GM23338 (cell line): ENCODE measurements at regions not wholly inside any gene's neighbourhood (a gene's known extent, or its start where the extent isn't known, plus 50 kb on each side); places are given as distances from the start of the nearest gene placed in this dataset. TPM values are rescaled to one million over a fixed set of nuclear protein-coding genes. Genes with fewer than 3 reads are reported as not detected.

Source experiments
- ATAC-seq: fragments of 200-7000 bp; cut with Tn5 transposase; 3 replicates; pipeline ENCODE4 v1.9.1; 2020
- DNase-seq: peaks from one replicate; pipeline ENCODE4 v3.0.0-alpha.2; 2015; ENCODE audit warnings: low spot score
- H2AFZ ChIP-seq: fragments of 200-600 bp; sonication (generic); 2 replicates; pipeline ENCODE4 v1.8.0; 2016; ENCODE audit warnings: antibody characterized with exemption, mild to moderate bottlenecking, moderate library complexity
- H3F3A ChIP-seq: fragments of 200-600 bp; sonication (generic); replicated peaks from 2 replicates; pipeline ENCODE4 v1.8.0; 2017; ENCODE audit warnings: antibody characterized with exemption, mixed run types, low read depth
- H3K27ac ChIP-seq: fragments of 200-600 bp; sonication (generic); 2 replicates; pipeline ENCODE4 v1.6.1; 2016; ENCODE audit warnings: low read depth
- H3K27me3 ChIP-seq: fragments of 200-600 bp; sonication (generic); 2 replicates; pipeline ENCODE4 v1.8.0; 2016; ENCODE audit warnings: mild to moderate bottlenecking, mixed run types, moderate library complexity; ENCODE audit not compliant: insufficient read depth
- H3K36me3 ChIP-seq: fragments of 200-600 bp; sonication (generic); 2 replicates; pipeline ENCODE4 v1.8.0; 2016; ENCODE audit warnings: mild to moderate bottlenecking; ENCODE audit not compliant: insufficient read depth
- H3K4me1 ChIP-seq: fragments of 200-600 bp; sonication (generic); 2 replicates; pipeline ENCODE4 v1.8.0; 2016; ENCODE audit warnings: mild to moderate bottlenecking, moderate library complexity; ENCODE audit not compliant: insufficient read depth
- H3K4me2 ChIP-seq: fragments of 200-600 bp; sonication (generic); 2 replicates; pipeline ENCODE4 v1.7.1; 2017; ENCODE audit warnings: mixed run types
- H3K4me3 ChIP-seq: fragments of 200-600 bp; sonication (generic); 2 replicates; pipeline ENCODE4 v1.6.1; 2016; ENCODE audit warnings: mixed run types
- H3K79me2 ChIP-seq: fragments of 200-600 bp; sonication (generic); replicated peaks from 2 replicates; pipeline ENCODE4 v1.8.0; 2017; ENCODE audit warnings: mild to moderate bottlenecking; ENCODE audit not compliant: insufficient read depth
- H3K9me2 ChIP-seq: fragments of 200-600 bp; sonication (generic); 2 replicates; pipeline ENCODE4 v1.8.0; 2017; ENCODE audit not compliant: insufficient read depth
- H4K20me1 ChIP-seq: fragments of 200-600 bp; sonication (generic); replicated peaks from 2 replicates; pipeline ENCODE4 v1.8.0; 2017; ENCODE audit warnings: mild to moderate bottlenecking; ENCODE audit not compliant: insufficient read depth
- H3K27ac Mint-ChIP-seq: 2 replicates; pipeline ENCODE4 v1.8.0; 2020; ENCODE audit warnings: inconsistent platforms, mild to moderate bottlenecking, moderate library complexity, mixed read lengths
- H3K27me3 Mint-ChIP-seq: 3 replicates; pipeline ENCODE4 v1.8.0; 2022; ENCODE audit warnings: low read depth, mild to moderate bottlenecking, moderate library complexity, mixed read lengths, inconsistent platforms; ENCODE audit not compliant: insufficient read depth, poor library complexity
- H3K36me3 Mint-ChIP-seq: 3 replicates; pipeline ENCODE4 v1.8.0; 2021; ENCODE audit warnings: low read depth, mild to moderate bottlenecking, inconsistent platforms, moderate library complexity, mixed read lengths
- H3K4me1 Mint-ChIP-seq: 3 replicates; pipeline ENCODE4 v1.8.0; 2020; ENCODE audit warnings: mild to moderate bottlenecking, inconsistent platforms, mixed read lengths
- H3K4me3 Mint-ChIP-seq: 3 replicates; pipeline ENCODE4 v1.8.0; 2021; ENCODE audit warnings: moderate library complexity, mild to moderate bottlenecking, inconsistent platforms, mixed read lengths
- H3K9me3 Mint-ChIP-seq: 3 replicates; pipeline ENCODE4 v1.8.0; 2020; ENCODE audit warnings: moderate library complexity, mild to moderate bottlenecking, inconsistent platforms, mixed read lengths
- CREB1 ChIP-seq: fragments of 250-450 bp; sonication (Bioruptor Pico); IDR thresholded peaks from 2 replicates; pipeline ENCODE4 v1.5.0; 2020; ENCODE audit warnings: low read depth, mild to moderate bottlenecking, moderate library complexity
- CTCF ChIP-seq, 2 experiments: fragments of 200-600 bp in 1 of 2; sonication (generic) in 1 of 2; conservative IDR thresholded peaks; 2 replicates each; pipeline versions ENCODE4 v1.5.1 to v1.6.1; 2016 to 2017; ENCODE audit warnings: antibody characterized with exemption in 2 of 2, low read depth in 2 of 2, mild to moderate bottlenecking in 2 of 2, moderate library complexity in 1 of 2
- ETS1 ChIP-seq: IDR thresholded peaks from 2 replicates; pipeline ENCODE4 v1.6.1; 2016; ENCODE audit warnings: antibody characterized with exemption
- EZH2 ChIP-seq: fragments of 200-600 bp; sonication (generic); IDR thresholded peaks from one replicate; pipeline ENCODE4 v1.8.0; 2017; ENCODE audit warnings: antibody characterized with exemption, mild to moderate bottlenecking, low read depth; ENCODE audit not compliant: unreplicated experiment
- EZH2phosphoT487 ChIP-seq: fragments of 200-600 bp; sonication (generic); IDR thresholded peaks from one replicate; pipeline ENCODE4 v1.8.1; 2018; ENCODE audit warnings: antibody characterized with exemption; ENCODE audit not compliant: unreplicated experiment
- JUNB ChIP-seq: IDR thresholded peaks from one replicate; pipeline ENCODE4 v1.6.1; 2016; ENCODE audit warnings: antibody characterized with exemption; ENCODE audit not compliant: unreplicated experiment
- POLR2AphosphoS5 ChIP-seq: IDR thresholded peaks from 2 replicates; pipeline ENCODE4 v1.6.1; 2016; ENCODE audit warnings: antibody characterized with exemption, low read depth
- STAT1 ChIP-seq: IDR thresholded peaks from one replicate; pipeline ENCODE4 v1.6.1; 2016; ENCODE audit warnings: antibody characterized with exemption; ENCODE audit not compliant: unreplicated experiment
- ZNF114 ChIP-seq: fragments of 250-450 bp; sonication (Bioruptor Pico); IDR thresholded peaks from 2 replicates; pipeline ENCODE4 v1.5.0; 2020; ENCODE audit warnings: mild to moderate bottlenecking, moderate library complexity
- ZNF331 ChIP-seq: fragments of 250-450 bp; sonication (Bioruptor Pico); IDR thresholded peaks from 2 replicates; pipeline ENCODE4 v1.5.0; 2020; ENCODE audit warnings: low read depth, mild to moderate bottlenecking, moderate library complexity
- microRNA counts: library from miRNA; unstranded; fragments of <30 nt; microRNA quantifications from one replicate; lab custom pipeline; 2017
- microRNA-seq: library from miRNA; unstranded; fragments of <30 nt; microRNA quantifications from one replicate; pipeline ENCODE4, GENCODE V29; 2017
- small RNA-seq: library from RNA; depleted of rRNA; stranded (forward); fragments of <200 nt; gene quantifications from one replicate; pipeline ENCODE3, GENCODE V24; 2014; ENCODE audit warnings: low replicate concordance

- TF ChIP-seq CTCF (conservative IDR thresholded peaks at IDR 0.05; ENCODE audit: low read depth in 2 of 2), result no peak
Measured at GRCh38 chr13:57075588-57075987, 65.1 kb upstream of the PRR20A start (continued).

GRCh38 chr13:57087006-57087405, 53.7 kb upstream of the PRR20A start:
- Histone ChIP-seq H4K20me1 (no peaks in the 10 kb centered on the region), H2AFZ (no peak overlapping the region), H3K79me2 (no peaks in the 10 kb centered on the region), H3K36me3 (no peaks in the 10 kb centered on the region), H3K4me3 (no peak overlapping the region), H3K27ac (no peak overlapping the region), H3K4me2 (no peak overlapping the region), H3F3A (no peaks in the 10 kb centered on the region), H3K4me1 (no peaks in the 10 kb centered on the region), H3K27me3 (no peaks in the 10 kb centered on the region), H3K9me2 (no peaks in the 10 kb centered on the region; the same call in 1 of the 2 replicates)
- Mint-ChIP-seq H3K27ac (no peak overlapping the region), H3K9me3 (0 out of 3 replicates have a peak, but pooled peaks cover 2% of the 10 kb centered on the region), H3K4me3 (no peak overlapping the region), H3K36me3 (no peaks in the 10 kb centered on the region), H3K27me3 (no peaks in the 10 kb centered on the region), H3K4me1 (no peaks in the 10 kb centered on the region)
- DNase-seq, result no peak
- ATAC-seq, result no peak
- TF ChIP-seq ZNF114 (CRISPR knock-in tag) (no peak), STAT1 (no peak), CREB1 (no peak), EZH2 (no peak), ZNF331 (CRISPR knock-in tag) (no peak), EZH2phosphoT487 (no peak), ETS1 (no peak), JUNB (no peak), POLR2AphosphoS5 (no peak)

MicroRNAs in the stretch of these regions (microRNA counts, 767-probe panel; counts per million panel counts)
- microRNA hsa-miR-1297 (lab: Ali Mortazavi, UCI), result not detected

Small RNA genes in the stretch of these regions (microRNA-seq; reads per million reads assigned to microRNA genes)
- gene MIR1297, result not detected
- gene MIR5007, result not detected

Small RNA genes in the stretch of these regions (small RNA-seq; reads per million reads assigned to genes)
- gene MIR5007, result not detected
- gene RF02271, result not detected
